ENCODE measurements at regions not wholly inside any gene's neighbourhood (a gene's known extent, or its start where the extent isn't known, plus 50 kb on each side); places are given as distances from the start of the nearest gene placed in this dataset.

DNA sequence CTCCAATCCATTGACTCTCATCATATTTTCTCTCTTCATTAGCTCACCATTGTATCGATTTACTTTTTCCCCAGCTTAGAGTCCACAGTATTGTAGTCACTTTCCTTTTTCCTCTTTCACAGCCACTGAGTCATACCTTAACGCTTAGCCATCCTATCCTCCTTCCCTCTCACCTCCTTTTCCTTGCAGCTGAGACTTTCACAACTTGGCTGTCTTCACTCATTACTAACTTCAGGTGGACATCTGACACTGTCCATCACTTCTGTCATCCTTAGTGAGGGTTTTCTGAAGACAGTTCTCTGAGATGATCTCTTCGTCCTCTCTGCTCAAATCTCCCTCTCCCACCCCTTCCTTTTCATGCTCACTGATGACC, 70.5 kb upstream of the ESX1 start:
- TF ChIP-seq FOSL1 (tag; conservative IDR thresholded peaks at IDR 0.05) (no peak), RNF2 (IDR thresholded peaks at IDR 0.05) (no peak), ESRRA (IDR thresholded peaks at IDR 0.05; ENCODE audit: borderline replicate concordance, low read depth) (no peak)
- TF ChIP-seq, protein P1, sequence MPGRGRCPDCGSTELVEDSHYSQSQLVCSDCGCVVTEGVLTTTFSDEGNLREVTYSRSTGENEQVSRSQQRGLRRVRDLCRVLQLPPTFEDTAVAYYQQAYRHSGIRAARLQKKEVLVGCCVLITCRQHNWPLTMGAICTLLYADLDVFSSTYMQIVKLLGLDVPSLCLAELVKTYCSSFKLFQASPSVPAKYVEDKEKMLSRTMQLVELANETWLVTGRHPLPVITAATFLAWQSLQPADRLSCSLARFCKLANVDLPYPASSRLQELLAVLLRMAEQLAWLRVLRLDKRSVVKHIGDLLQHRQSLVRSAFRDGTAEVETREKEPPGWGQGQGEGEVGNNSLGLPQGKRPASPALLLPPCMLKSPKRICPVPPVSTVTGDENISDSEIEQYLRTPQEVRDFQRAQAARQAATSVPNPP (IDR thresholded peaks at IDR 0.05; ENCODE audit: borderline replicate concordance, insufficient read depth, insufficient read length) = no peak
- TF ChIP-seq, protein P2, sequence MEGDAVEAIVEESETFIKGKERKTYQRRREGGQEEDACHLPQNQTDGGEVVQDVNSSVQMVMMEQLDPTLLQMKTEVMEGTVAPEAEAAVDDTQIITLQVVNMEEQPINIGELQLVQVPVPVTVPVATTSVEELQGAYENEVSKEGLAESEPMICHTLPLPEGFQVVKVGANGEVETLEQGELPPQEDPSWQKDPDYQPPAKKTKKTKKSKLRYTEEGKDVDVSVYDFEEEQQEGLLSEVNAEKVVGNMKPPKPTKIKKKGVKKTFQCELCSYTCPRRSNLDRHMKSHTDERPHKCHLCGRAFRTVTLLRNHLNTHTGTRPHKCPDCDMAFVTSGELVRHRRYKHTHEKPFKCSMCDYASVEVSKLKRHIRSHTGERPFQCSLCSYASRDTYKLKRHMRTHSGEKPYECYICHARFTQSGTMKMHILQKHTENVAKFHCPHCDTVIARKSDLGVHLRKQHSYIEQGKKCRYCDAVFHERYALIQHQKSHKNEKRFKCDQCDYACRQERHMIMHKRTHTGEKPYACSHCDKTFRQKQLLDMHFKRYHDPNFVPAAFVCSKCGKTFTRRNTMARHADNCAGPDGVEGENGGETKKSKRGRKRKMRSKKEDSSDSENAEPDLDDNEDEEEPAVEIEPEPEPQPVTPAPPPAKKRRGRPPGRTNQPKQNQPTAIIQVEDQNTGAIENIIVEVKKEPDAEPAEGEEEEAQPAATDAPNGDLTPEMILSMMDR (IDR thresholded peaks at IDR 0.05 in 2 of 3, conservative IDR thresholded peaks at IDR 0.05 in 1 of 3; ENCODE audit: insufficient read depth in 2 of 3, low read depth in 1 of 3, low read length in 3 of 3) = no peak
- TF ChIP-seq, protein P3, sequence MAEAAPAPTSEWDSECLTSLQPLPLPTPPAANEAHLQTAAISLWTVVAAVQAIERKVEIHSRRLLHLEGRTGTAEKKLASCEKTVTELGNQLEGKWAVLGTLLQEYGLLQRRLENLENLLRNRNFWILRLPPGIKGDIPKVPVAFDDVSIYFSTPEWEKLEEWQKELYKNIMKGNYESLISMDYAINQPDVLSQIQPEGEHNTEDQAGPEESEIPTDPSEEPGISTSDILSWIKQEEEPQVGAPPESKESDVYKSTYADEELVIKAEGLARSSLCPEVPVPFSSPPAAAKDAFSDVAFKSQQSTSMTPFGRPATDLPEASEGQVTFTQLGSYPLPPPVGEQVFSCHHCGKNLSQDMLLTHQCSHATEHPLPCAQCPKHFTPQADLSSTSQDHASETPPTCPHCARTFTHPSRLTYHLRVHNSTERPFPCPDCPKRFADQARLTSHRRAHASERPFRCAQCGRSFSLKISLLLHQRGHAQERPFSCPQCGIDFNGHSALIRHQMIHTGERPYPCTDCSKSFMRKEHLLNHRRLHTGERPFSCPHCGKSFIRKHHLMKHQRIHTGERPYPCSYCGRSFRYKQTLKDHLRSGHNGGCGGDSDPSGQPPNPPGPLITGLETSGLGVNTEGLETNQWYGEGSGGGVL (CRISPR knock-in tag; IDR thresholded peaks at IDR 0.05) = no peak
- TF ChIP-seq, protein P4, sequence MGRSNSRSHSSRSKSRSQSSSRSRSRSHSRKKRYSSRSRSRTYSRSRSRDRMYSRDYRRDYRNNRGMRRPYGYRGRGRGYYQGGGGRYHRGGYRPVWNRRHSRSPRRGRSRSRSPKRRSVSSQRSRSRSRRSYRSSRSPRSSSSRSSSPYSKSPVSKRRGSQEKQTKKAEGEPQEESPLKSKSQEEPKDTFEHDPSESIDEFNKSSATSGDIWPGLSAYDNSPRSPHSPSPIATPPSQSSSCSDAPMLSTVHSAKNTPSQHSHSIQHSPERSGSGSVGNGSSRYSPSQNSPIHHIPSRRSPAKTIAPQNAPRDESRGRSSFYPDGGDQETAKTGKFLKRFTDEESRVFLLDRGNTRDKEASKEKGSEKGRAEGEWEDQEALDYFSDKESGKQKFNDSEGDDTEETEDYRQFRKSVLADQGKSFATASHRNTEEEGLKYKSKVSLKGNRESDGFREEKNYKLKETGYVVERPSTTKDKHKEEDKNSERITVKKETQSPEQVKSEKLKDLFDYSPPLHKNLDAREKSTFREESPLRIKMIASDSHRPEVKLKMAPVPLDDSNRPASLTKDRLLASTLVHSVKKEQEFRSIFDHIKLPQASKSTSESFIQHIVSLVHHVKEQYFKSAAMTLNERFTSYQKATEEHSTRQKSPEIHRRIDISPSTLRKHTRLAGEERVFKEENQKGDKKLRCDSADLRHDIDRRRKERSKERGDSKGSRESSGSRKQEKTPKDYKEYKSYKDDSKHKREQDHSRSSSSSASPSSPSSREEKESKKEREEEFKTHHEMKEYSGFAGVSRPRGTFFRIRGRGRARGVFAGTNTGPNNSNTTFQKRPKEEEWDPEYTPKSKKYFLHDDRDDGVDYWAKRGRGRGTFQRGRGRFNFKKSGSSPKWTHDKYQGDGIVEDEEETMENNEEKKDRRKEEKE (IDR thresholded peaks at IDR 0.05; ENCODE audit: borderline replicate concordance in 1 of 2, control insufficient read depth in 1 of 2, low read depth in 2 of 2, low read length in 1 of 2) = no peak

Measured in K562 (cell line).